Sigmoid colon (tissue), 6 donors: ENCODE measurements at regions not wholly inside any gene's neighbourhood (a gene's known extent, or its start where the extent isn't known, plus 50 kb on each side); places are given as distances from the start of the nearest gene placed in this dataset.

Experiments used
- DNase-seq: peaks from one replicate; pipeline ENCODE4 v3.0.0-alpha.2; 2019
- H3K27ac ChIP-seq, 4 donors: fragments of 200-600 bp; sonication (generic); one replicate each; pipeline ENCODE4 v1.5.1; 2016 to 2019; ENCODE audit warnings: mild to moderate bottlenecking in 1 of 4
- H3K27me3 ChIP-seq, 3 donors: fragments of 200-600 bp; sonication (generic); one replicate each; pipeline ENCODE4 v1.5.1; 2019; ENCODE audit warnings: mild to moderate bottlenecking in 1 of 3
- H3K36me3 ChIP-seq, 4 donors: fragments of 200-600 bp; sonication (generic); one replicate each; pipeline ENCODE4 v1.5.1; 2016 to 2019
- H3K4me1 ChIP-seq, 4 donors: fragments of 200-600 bp; sonication (generic); one replicate each; pipeline ENCODE4 v1.5.1; 2017 to 2019
- H3K4me3 ChIP-seq, 4 donors: fragments of 200-600 bp; sonication (generic); one replicate each; pipeline ENCODE4 v1.5.1; 2017 to 2019; ENCODE audit warnings: mild to moderate bottlenecking in 2 of 4, moderate library complexity in 1 of 4
- H3K9me3 ChIP-seq, 4 donors: fragments of 200-600 bp in 3 of 4; sonication (generic) in 3 of 4; one replicate each; pipeline versions ENCODE4 v1.5.1 to v1.6.1; 2013 to 2019
- EP300 ChIP-seq, 4 donors: sonication (generic); formaldehyde crosslinking; IDR thresholded peaks; one replicate each; pipeline ENCODE4 v1.6.1; 2017; ENCODE audit warnings: antibody characterized with exemption in 4 of 4
- POLR2A ChIP-seq, 2 donors: fragments of 450-650 bp; IDR thresholded peaks; one replicate each; pipeline ENCODE4 v1.6.1; 2016; ENCODE audit warnings: antibody characterized with exemption in 2 of 2, mild to moderate bottlenecking in 2 of 2, moderate library complexity in 2 of 2
- POLR2AphosphoS5 ChIP-seq, 4 donors: sonication (generic); formaldehyde crosslinking; IDR thresholded peaks; one replicate each; pipeline ENCODE4 v1.6.1; 2017; ENCODE audit warnings: antibody characterized with exemption in 4 of 4
- WGBS, 2 donors: extraction: QIAGEN DNeasy Blood & Tissue Kit; methylation state at CpG; one replicate each; pipeline ENCODE4 v1.1.7; 2013; 5-methylcytosine and 5-hydroxymethylcytosine counted together
- intact Hi-C: fragments of 100-400 bp; cut with DNase I; formaldehyde crosslinking; loops from one replicate; pipeline ENCODE4 v1.15.1; 2023
- TF ChIP-seq, protein P1 (sequence below), 4 experiments: fragments of 450-650 bp in 3 of 4; fragments of 200-600 bp in 1 of 4; IDR thresholded peaks; one replicate each; pipeline ENCODE4 v1.5.1; 2016 to 2019; ENCODE audit warnings: antibody characterized with exemption in 4 of 4, mild to moderate bottlenecking in 3 of 4, moderate library complexity in 2 of 4
- donor health status: healthy with polysubstance abuse.
- donor health status: healthy.

DNA sequence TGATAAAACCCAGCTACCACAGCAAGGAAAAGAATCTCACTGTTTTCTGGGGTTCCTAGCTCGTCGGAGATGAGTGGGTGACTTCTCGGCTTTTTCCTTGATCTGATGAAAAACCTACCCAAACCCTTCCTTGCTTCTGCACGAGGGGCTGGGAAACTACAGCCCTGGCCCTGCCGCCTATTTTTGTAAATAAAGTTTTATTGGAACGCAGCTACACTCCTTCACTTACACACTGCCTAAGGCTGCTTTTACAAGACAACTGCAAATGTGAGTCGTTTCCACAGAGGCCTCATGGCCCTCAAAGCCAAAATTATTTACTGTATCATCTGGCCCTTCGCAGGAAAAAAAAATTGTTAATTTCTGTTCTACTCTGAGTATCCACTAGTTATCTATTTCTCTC is 116.0 kb upstream of the TMPRSS2 start:
- H3K9me3 ChIP-seq: no peaks in the 10 kb centered on the region
- peaks cover 0 to 6% (median 0%) of the 10 kb centered on the region in 3 donors for H3K27me3 ChIP-seq
- H3K4me3 ChIP-seq: no peak overlapping the region
- DNase-seq: no peak
- no peaks in the 10 kb centered on the region for H3K4me1 ChIP-seq
- no peaks in the 10 kb centered on the region for H3K36me3 ChIP-seq
- WGBS, 2 donors: 91 to 93% methylated on average over 8 of the region's 8 CpGs
- no peak overlapping the region for H3K27ac ChIP-seq
- intact Hi-C loops: no loop called here
- no peak for TF ChIP-seq POLR2A (IDR thresholded peaks at IDR 0.05)
- no peak for TF ChIP-seq EP300 (IDR thresholded peaks at IDR 0.05)
- TF ChIP-seq POLR2AphosphoS5 (IDR thresholded peaks at IDR 0.05): no peak
- TF ChIP-seq, protein P1, sequence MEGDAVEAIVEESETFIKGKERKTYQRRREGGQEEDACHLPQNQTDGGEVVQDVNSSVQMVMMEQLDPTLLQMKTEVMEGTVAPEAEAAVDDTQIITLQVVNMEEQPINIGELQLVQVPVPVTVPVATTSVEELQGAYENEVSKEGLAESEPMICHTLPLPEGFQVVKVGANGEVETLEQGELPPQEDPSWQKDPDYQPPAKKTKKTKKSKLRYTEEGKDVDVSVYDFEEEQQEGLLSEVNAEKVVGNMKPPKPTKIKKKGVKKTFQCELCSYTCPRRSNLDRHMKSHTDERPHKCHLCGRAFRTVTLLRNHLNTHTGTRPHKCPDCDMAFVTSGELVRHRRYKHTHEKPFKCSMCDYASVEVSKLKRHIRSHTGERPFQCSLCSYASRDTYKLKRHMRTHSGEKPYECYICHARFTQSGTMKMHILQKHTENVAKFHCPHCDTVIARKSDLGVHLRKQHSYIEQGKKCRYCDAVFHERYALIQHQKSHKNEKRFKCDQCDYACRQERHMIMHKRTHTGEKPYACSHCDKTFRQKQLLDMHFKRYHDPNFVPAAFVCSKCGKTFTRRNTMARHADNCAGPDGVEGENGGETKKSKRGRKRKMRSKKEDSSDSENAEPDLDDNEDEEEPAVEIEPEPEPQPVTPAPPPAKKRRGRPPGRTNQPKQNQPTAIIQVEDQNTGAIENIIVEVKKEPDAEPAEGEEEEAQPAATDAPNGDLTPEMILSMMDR (IDR thresholded peaks at IDR 0.05): no peak

DNA sequence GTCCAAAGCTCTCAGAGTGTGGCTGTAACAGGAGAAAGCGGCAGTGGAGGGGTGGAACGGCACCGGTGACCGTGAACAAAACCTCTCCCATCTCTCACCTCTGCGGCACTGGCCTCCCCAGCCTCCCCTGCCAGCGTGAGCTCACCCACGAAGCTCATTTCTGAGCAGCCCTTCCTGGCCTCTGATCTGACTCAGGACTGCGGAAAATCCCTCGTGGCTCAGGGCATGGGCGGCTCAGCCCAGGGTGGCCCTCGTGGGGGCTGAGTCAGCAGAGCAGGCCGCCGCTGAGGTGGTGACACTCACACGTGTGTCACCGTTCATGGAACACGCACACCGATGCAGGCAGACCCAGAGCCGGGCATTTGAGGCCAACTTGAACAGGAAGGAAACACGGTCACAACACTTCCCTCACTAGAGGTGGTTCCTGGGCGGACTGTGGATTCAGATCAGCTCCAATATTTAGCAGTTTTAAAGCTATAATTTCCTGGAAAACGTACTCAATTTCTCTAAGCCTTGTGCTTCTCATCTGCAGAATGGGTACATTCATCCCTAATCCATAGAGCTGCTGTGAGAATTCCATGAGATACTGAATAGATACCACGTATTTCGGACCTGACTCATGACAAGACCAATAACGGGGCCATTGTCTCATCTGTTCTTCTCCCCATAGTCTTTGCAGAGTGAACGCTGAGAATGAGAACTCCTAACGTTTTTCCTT is 115.0 kb upstream of the TMPRSS2 start:
- Histone ChIP-seq H3K9me3 (no peaks in the 10 kb centered on the region), H3K4me3 (no peak overlapping the region), H3K27me3 (peaks cover 0 to 6% (median 0%) of the 10 kb centered on the region in 3 donors), H3K36me3 (no peaks in the 10 kb centered on the region), H3K4me1 (no peaks in the 10 kb centered on the region), H3K27ac (no peak overlapping the region)
- WGBS, 2 donors: 79 to 80% methylated on average over 26 of the region's 26 CpGs
- intact Hi-C loops: no loop called here
- TF ChIP-seq POLR2A (IDR thresholded peaks at IDR 0.05): no peak
- TF ChIP-seq, protein P1 (IDR thresholded peaks at IDR 0.05): no peak
- TF ChIP-seq EP300 (IDR thresholded peaks at IDR 0.05): no peak
- TF ChIP-seq POLR2AphosphoS5 (IDR thresholded peaks at IDR 0.05): no peak
- peak; percentile 60 for DNase-seq

- TF ChIP-seq, protein P1 (IDR thresholded peaks at IDR 0.05): no peak
- TF ChIP-seq EP300 (IDR thresholded peaks at IDR 0.05) (no peak), POLR2AphosphoS5 (IDR thresholded peaks at IDR 0.05) (no peak), POLR2A (IDR thresholded peaks at IDR 0.05) (no peak)
- no peaks in the 10 kb centered on the region for H3K36me3 ChIP-seq
- 84 to 90% methylated on average over 10 of the region's 10 CpGs for WGBS, 2 donors
- no peak overlapping the region for H3K27ac ChIP-seq
- intact Hi-C loops: no loop called here
- H3K4me1 ChIP-seq: no peaks in the 10 kb centered on the region
- no peaks in the 10 kb centered on the region for H3K9me3 ChIP-seq
- peak; percentile 47 for DNase-seq
- no peak overlapping the region for H3K4me3 ChIP-seq
- peaks cover 0 to 6% (median 0%) of the 10 kb centered on the region in 3 donors for H3K27me3 ChIP-seq
Measured at GRCh38 chr21:41622201-41622600, 114.2 kb upstream of the TMPRSS2 start.

DNA sequence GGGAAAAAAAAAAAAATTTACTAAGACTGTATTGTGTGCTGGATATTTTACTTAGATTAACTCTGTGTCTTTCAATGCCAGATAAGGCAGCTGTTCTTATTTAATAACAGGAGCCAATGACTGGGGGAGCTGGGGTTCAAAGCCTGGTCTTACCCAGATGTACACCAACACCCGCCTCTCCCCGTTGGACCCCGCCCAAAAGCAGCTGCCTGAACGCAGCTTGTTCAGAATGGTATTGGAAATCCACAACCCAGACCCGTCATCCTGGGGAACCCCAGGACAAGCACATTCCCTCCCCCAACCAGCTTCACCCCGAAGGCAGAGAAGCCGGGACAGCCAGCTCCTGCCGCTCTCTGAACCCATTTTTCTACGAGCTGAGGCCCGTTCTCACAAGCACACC is 113.6 kb upstream of the TMPRSS2 start:
- WGBS, 2 donors: 33 to 70% methylated on average over 10 of the region's 10 CpGs
- H3K27me3 ChIP-seq: peaks cover 0 to 5% (median 0%) of the 10 kb centered on the region in 3 donors
- H3K4me1 ChIP-seq: peaks cover 0 to 4% (median 1%) of the 10 kb centered on the region in 4 donors
- H3K36me3 ChIP-seq: no peaks in the 10 kb centered on the region
- intact Hi-C loops: no loop called here
- no peak overlapping the region for H3K4me3 ChIP-seq
- no peaks in the 10 kb centered on the region for H3K9me3 ChIP-seq
- no peak for DNase-seq
- no peak overlapping the region for H3K27ac ChIP-seq
- no peak for TF ChIP-seq EP300 (IDR thresholded peaks at IDR 0.05)
- no peak for TF ChIP-seq POLR2A (IDR thresholded peaks at IDR 0.05)
- TF ChIP-seq POLR2AphosphoS5 (IDR thresholded peaks at IDR 0.05): no peak
- TF ChIP-seq, protein P1 (IDR thresholded peaks at IDR 0.05): no peak
